HepG2 (cell line): ENCODE measurements at regions not wholly inside any gene's neighbourhood (a gene's known extent, or its start where the extent isn't known, plus 50 kb on each side); places are given as distances from the start of the nearest gene placed in this dataset.

ENCODE experiments used
- ATAC-seq: fragments of 200-7000 bp; cut with Tn5 transposase; 3 replicates; pipeline ENCODE4 v1.9.1; 2020; ENCODE audit warnings: mild to moderate bottlenecking, moderate library complexity
- BruUV-seq: library from RNA; stranded (reverse); fragments of 400-500 nt; replicated peaks from 2 replicates; lab custom pipeline; 2021; lab: Mats Ljungman, UMichigan
- CTCF ChIA-PET: fragments of 300-600 bp; formaldehyde crosslinking; extraction: SDS; loops from one replicate; lab custom pipeline; 2021; ENCODE audit warnings: low total read pairs, inconsistent platforms, low intra/inter-chr PET ratio; lab: Yijun Ruan, JAX
- POLR2A ChIA-PET: fragments of 350-600 bp; sonication (Branson Sonifier 250); formaldehyde crosslinking; loops from one replicate; lab custom pipeline; 2020; ENCODE audit warnings: antibody characterized with exemption, inconsistent platforms; lab: Yijun Ruan, JAX
- DNase-seq: peaks from one replicate; pipeline ENCODE4 v3.0.0-alpha.2; 2015; ENCODE audit warnings: low spot score
- FAIRE-seq: peaks from 3 replicates; lab custom pipeline; 2011; peaks lifted over from hg19 to GRCh38; lab: Jason Lieb, UNC
- H2AFZ ChIP-seq: one replicate; pipeline ENCODE4 v1.6.1; 2011; ENCODE audit warnings: low read length, inconsistent platforms
- H3K27ac ChIP-seq: fragments of 300-600 bp; 3 replicates; pipeline ENCODE4 v1.8.0; 2011; ENCODE audit warnings: mixed run types, mild to moderate bottlenecking, mixed read lengths, low read length, inconsistent platforms; ENCODE audit not compliant: insufficient read depth; ENCODE audit errors: extremely low read length
- H3K27me3 ChIP-seq, 2 experiments: fragments of 200-600 bp in 1 of 2; 2 replicates in 1 of 2; 3 replicates in 1 of 2; pipeline versions ENCODE4 v1.6.0 to v1.8.0; 2011; ENCODE audit warnings: low read length in 2 of 2, mild to moderate bottlenecking in 2 of 2, moderate library complexity in 2 of 2, inconsistent platforms in 1 of 2; ENCODE audit not compliant: insufficient read depth in 2 of 2, control insufficient read depth in 1 of 2
- H3K36me3 ChIP-seq, 2 experiments: fragments of 200-600 bp in 1 of 2; replicated peaks in 1 of 2; 2 replicates in 1 of 2; 3 replicates in 1 of 2; pipeline versions ENCODE4 v1.5.1 to v1.8.0; 2011; ENCODE audit warnings: low read length in 2 of 2, inconsistent platforms in 1 of 2; ENCODE audit not compliant: insufficient read depth in 2 of 2, control insufficient read depth in 1 of 2
- H3K4me1 ChIP-seq: 2 replicates; pipeline ENCODE4 v1.5.1; 2012; ENCODE audit warnings: low read length, inconsistent platforms; ENCODE audit not compliant: insufficient read depth
- H3K4me2 ChIP-seq: 2 replicates; pipeline ENCODE4 v1.6.0; 2011; ENCODE audit warnings: low read depth, low read length, inconsistent platforms
- H3K4me3 ChIP-seq, 3 experiments: fragments of 200-600 bp in 1 of 3; sonication (generic), shearing (Covaris generic) in 1 of 3; replicated peaks in 1 of 3; 2 replicates each; pipeline ENCODE4 v1.5.1; 2011 to 2016; ENCODE audit warnings: low read length in 3 of 3, inconsistent platforms in 2 of 3, low read depth in 2 of 3, mild to moderate bottlenecking in 2 of 3, control low read depth in 1 of 3, mixed read lengths in 1 of 3; ENCODE audit not compliant: insufficient read depth in 1 of 3
- H3K79me2 ChIP-seq: one replicate; pipeline ENCODE4 v1.6.1; 2011; ENCODE audit warnings: low read length, inconsistent platforms; ENCODE audit not compliant: insufficient read depth
- H3K9ac ChIP-seq: 2 replicates; pipeline ENCODE4 v1.6.0; 2011; ENCODE audit warnings: mild to moderate bottlenecking, low read depth, low read length, inconsistent platforms; ENCODE audit not compliant: insufficient read depth
- H3K9me3 ChIP-seq: 2 replicates; pipeline ENCODE4 v1.5.1; 2012; ENCODE audit warnings: mild to moderate bottlenecking, low read length
- H4K20me1 ChIP-seq: 2 replicates; pipeline ENCODE4 v1.6.0; 2011; ENCODE audit warnings: inconsistent platforms, mild to moderate bottlenecking, low read length, moderate library complexity; ENCODE audit not compliant: insufficient read depth
- ATF7 ChIP-seq, 2 experiments: fragments of 450-650 bp in 1 of 2; sonication (generic) in 1 of 2; formaldehyde crosslinking in 1 of 2; IDR thresholded peaks; 2 replicates each; pipeline versions ENCODE4 v1.4.0 to v1.6.1; 2016 to 2020; ENCODE audit warnings: antibody characterized with exemption in 1 of 2, mild to moderate bottlenecking in 1 of 2, missing genetic modification reagents in 1 of 2
- KDM1A ChIP-seq: IDR thresholded peaks from 2 replicates; pipeline ENCODE4 v1.6.1; 2016; ENCODE audit warnings: missing compliant biosample characterization
- KLF13 ChIP-seq: sonication (generic); formaldehyde crosslinking; IDR thresholded peaks from 2 replicates; pipeline ENCODE4 v1.4.0; 2020; ENCODE audit warnings: mild to moderate bottlenecking, missing genetic modification reagents
- SATB2 ChIP-seq: sonication (generic); formaldehyde crosslinking; IDR thresholded peaks from 2 replicates; pipeline ENCODE4 v1.5.0; 2020; ENCODE audit warnings: missing genetic modification reagents
- ZFP36L2 ChIP-seq: sonication (generic); formaldehyde crosslinking; IDR thresholded peaks from 2 replicates; pipeline ENCODE4 v1.4.0; 2020; ENCODE audit warnings: missing genetic modification reagents
- ZKSCAN5 ChIP-seq: sonication (generic); formaldehyde crosslinking; IDR thresholded peaks from 2 replicates; pipeline ENCODE4 v1.5.1; 2020; ENCODE audit warnings: mild to moderate bottlenecking, missing genetic modification reagents
- ZNF350 ChIP-seq: sonication (generic); formaldehyde crosslinking; IDR thresholded peaks from 2 replicates; pipeline ENCODE4 v1.4.0; 2020; ENCODE audit warnings: mild to moderate bottlenecking, low read depth, missing genetic modification reagents, borderline replicate concordance
- WGBS: methylation state at CpG from one replicate; pipeline ENCODE4 v1.1.6; 2017; ENCODE audit warnings: low lambda C conversion rate; 5-methylcytosine and 5-hydroxymethylcytosine counted together
- in situ Hi-C: cut with HindIII; loops from 2 replicates; pipeline ENCODE4 v1.10.0; 2017; ENCODE audit warnings: low pct_unique_long_range_greater_than_20kb; ENCODE audit not compliant: extremely low pct_ligation_motif_present
- intact Hi-C: fragments of 100-400 bp; cut with micrococcal nuclease; formaldehyde crosslinking; loops from one replicate; pipeline ENCODE4 v1.10.0; 2022; ENCODE audit not compliant: unreplicated experiment
- TF ChIP-seq, protein P1 (sequence below): sonication (generic); formaldehyde crosslinking; IDR thresholded peaks from 2 replicates; pipeline ENCODE4 v1.4.0; 2020; ENCODE audit warnings: low read depth, missing genetic modification reagents

DNA sequence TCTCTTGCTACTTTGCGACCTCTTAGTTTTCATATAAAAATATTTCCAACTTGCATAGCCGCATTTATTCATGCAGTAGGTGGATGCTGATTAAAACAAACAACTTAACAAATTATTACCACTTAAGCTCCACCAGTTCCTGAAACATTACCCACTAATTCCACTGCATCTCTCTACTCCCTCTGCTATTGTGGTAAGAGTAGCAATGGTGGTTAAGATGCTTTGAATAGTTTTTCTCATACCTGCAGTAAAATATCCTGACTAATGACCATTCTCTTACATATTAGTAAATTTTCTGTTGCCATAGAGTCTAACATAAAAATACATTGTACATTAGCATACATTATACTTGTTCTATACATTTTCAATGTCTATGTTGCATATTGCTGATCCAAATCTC, 397.6 kb upstream of the PLSCR5 start (continued):
- TF ChIP-seq, protein P1, sequence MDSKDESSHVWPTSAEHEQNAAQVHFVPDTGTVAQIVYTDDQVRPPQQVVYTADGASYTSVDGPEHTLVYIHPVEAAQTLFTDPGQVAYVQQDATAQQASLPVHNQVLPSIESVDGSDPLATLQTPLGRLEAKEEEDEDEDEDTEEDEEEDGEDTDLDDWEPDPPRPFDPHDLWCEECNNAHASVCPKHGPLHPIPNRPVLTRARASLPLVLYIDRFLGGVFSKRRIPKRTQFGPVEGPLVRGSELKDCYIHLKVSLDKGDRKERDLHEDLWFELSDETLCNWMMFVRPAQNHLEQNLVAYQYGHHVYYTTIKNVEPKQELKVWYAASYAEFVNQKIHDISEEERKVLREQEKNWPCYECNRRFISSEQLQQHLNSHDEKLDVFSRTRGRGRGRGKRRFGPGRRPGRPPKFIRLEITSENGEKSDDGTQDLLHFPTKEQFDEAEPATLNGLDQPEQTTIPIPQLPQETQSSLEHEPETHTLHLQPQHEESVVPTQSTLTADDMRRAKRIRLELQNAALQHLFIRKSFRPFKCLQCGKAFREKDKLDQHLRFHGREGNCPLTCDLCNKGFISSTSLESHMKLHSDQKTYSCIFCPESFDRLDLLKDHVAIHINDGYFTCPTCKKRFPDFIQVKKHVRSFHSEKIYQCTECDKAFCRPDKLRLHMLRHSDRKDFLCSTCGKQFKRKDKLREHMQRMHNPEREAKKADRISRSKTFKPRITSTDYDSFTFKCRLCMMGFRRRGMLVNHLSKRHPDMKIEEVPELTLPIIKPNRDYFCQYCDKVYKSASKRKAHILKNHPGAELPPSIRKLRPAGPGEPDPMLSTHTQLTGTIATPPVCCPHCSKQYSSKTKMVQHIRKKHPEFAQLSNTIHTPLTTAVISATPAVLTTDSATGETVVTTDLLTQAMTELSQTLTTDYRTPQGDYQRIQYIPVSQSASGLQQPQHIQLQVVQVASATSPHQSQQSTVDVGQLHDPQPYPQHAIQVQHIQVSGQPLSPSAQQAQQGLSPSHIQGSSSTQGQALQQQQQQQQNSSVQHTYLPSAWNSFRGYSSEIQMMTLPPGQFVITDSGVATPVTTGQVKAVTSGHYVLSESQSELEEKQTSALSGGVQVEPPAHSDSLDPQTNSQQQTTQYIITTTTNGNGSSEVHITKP (CRISPR knock-in tag): no peak
- TF ChIP-seq ZNF350: no peak
- no peak for TF ChIP-seq ZKSCAN5 (CRISPR knock-in tag)
- TF ChIP-seq ZFP36L2: no peak
- no peak for TF ChIP-seq SATB2 (CRISPR knock-in tag)
- TF ChIP-seq, all 625 proteins: peak for 0

DNA sequence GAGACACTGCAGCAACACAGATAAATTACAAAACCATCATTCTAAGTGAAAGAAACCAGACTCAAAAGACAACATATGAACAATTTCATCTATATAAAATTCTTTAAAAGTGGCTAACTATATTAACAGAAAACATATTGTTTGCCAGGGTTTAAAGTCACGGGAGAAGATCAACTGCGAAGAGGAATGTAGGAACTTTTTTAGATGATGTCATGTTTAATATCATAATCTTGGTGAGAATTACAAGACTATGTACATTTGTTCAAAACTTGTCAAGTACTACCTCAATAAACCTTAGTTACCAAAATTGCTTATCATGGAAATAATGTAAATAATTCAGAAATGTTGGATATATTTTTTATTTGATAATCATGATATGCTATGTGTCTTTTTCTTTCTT, 395.1 kb upstream of the PLSCR5 start:
- no peaks in the 10 kb centered on the region for H3K4me1 ChIP-seq
- H3K9me3 ChIP-seq: no peaks in the 10 kb centered on the region
- in situ Hi-C loops: no loop called here
- H3K27me3 ChIP-seq: no peaks in the 10 kb centered on the region
- 24% methylated on average over 2 of the region's 2 CpGs for WGBS
- no peaks in the 10 kb centered on the region for H3K79me2 ChIP-seq
- ChIA-PET CTCF (no interaction called here), POLR2A (no interaction called here)
- H3K36me3 ChIP-seq: no peaks in the 10 kb centered on the region
- no peak overlapping the region for H3K4me3 ChIP-seq
- BruUV-seq: no TSS peak
- H3K27ac ChIP-seq: no peak overlapping the region
- intact Hi-C loops: no loop called here
- ATAC-seq (no peak), FAIRE-seq (no peak), DNase-seq (no peak)
- H3K4me2 ChIP-seq: no peak overlapping the region
- no peak overlapping the region for H3K9ac ChIP-seq
- H4K20me1 ChIP-seq: no peaks in the 10 kb centered on the region
- H2AFZ ChIP-seq: no peak overlapping the region
- TF ChIP-seq ATF7 (IDR thresholded peaks at IDR 0.05) (peak; percentile 69), ATF7 (CRISPR knock-in tag; IDR thresholded peaks at IDR 0.05) (no peak), KLF13 (no peak), KDM1A (no peak)
